NCI-H2171 (cell line): ENCODE measurements at regions not wholly inside any gene's neighbourhood (a gene's known extent, or its start where the extent isn't known, plus 50 kb on each side); places are given as distances from the start of the nearest gene placed in this dataset.

Experiments used
- DNase-seq: peaks from one replicate; lab custom pipeline; 2025; lab: John Stamatoyannopoulos, UW

GRCh38 chr11:81026032-81026431 lies 1585.2 kb upstream of the TENM4 start:
- no peak for DNase-seq

GRCh38 chr11:81022057-81022456 lies 1581.2 kb upstream of the TENM4 start:
- no peak for DNase-seq

DNA sequence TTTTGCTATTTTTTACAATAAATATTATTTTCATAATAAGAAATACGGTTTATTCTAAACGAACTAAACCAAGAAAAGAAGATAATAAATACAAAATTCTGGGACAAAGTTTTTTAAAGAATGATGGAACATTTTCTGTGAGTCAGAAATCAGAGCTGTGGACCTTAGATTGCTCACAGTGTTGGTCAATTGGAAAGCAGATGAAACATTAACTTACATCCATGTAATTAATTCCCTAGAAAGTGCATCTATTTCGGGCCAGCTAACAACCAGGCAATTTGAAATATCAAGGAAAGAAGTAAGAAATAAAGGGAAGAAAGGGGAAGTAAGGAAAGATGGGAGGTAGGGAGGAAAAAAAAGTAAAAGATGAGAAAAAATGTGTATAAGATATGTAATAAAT lies 1569.8 kb upstream of the TENM4 start:
- DNase-seq = no peak

- no peak for DNase-seq
These were observed 1566.2 kb upstream of the TENM4 start for GRCh38 chr11:81007046-81007445.

GRCh38 chr11:81005595-81005994 lies 1564.8 kb upstream of the TENM4 start:
- DNase-seq = no peak

- DNase-seq = no peak
These were observed 1563.7 kb upstream of the TENM4 start for GRCh38 chr11:81004576-81004975.

- no peak for DNase-seq
These were observed 1561.5 kb upstream of the TENM4 start for GRCh38 chr11:81002374-81002773.

DNA sequence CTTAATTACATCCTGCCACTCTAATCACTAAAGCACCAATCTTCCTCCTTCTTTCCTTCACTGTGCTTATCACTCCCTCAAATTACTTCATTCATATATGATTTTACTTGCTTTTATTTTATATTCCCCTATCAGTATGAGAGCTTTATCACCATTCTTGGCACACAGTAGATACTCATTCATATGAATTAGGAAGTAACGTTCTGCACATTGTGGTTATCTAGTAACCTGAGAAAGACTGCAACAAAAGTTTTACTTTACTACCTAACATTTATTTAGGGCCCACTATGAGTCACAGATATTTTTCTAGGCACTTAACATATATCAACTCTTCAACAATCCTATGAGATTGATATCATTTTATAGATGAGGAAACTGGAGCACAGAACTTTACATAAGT lies 1559.9 kb upstream of the TENM4 start:
- DNase-seq = no peak

- no peak for DNase-seq
These were observed 1559.5 kb upstream of the TENM4 start for GRCh38 chr11:81000334-81000733.

- no peak for DNase-seq
These were observed 1554.7 kb upstream of the TENM4 start for GRCh38 chr11:80995523-80995922.

- DNase-seq = no peak
These were observed 1552.7 kb upstream of the TENM4 start for GRCh38 chr11:80993536-80993935.

- no peak for DNase-seq
These were observed 1550.1 kb upstream of the TENM4 start for GRCh38 chr11:80990885-80991284.

DNA sequence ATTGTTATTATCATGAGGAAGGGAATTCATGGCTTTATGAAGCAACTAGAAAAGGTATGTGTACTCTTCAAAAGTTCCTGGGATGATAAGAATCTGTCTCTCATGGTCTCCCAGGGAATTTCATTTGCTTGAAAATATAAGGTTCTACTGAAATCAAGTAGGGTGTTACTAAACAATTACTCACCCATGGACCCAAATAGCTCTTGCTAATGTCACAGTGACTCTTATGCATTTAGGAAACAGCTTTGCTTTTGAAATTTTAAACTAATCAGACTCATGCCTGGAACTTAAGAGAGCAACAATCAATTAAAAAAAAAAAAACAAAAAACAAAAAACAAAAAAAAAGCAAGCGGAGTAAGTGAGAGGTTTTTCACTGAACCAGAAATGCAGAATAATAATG lies 1546.3 kb upstream of the TENM4 start:
- DNase-seq = no peak

DNA sequence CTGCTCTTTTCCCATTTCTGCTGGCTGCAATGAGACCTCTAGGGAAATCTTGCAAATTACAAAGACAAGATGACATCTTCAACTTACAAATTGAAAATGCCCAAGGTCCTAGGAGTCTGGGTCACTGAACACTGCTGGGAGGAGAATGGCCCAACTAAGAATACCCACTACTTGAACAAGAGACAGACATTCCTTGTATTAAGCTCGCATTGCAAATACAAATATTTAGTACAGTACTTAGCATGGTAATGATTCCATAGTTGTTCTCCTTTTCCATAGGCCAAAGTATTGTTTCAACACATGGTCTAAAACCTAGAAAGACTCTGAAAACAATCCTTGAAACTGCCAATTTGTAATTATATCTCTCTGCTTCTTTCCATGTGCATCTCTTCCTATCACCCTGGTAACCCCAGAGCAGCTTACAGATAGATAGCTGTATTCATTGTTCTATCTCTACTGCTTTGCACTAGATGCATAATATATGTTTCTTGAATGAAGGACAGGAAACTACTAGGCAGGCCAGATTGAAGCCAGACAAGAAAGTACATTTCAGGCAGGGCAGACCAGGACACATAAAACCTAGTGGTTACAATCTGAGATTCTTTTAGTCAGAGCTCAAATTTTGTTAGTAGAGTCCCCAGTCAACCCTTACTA lies 1545.7 kb upstream of the TENM4 start:
- DNase-seq = no peak

- DNase-seq = no peak
These were observed 1539.4 kb upstream of the TENM4 start for GRCh38 chr11:80980227-80980626.

- no peak for DNase-seq
These were observed 1533.0 kb upstream of the TENM4 start for GRCh38 chr11:80973786-80974185.

- DNase-seq = no peak
These were observed 1529.2 kb upstream of the TENM4 start for GRCh38 chr11:80970037-80970436.

DNA sequence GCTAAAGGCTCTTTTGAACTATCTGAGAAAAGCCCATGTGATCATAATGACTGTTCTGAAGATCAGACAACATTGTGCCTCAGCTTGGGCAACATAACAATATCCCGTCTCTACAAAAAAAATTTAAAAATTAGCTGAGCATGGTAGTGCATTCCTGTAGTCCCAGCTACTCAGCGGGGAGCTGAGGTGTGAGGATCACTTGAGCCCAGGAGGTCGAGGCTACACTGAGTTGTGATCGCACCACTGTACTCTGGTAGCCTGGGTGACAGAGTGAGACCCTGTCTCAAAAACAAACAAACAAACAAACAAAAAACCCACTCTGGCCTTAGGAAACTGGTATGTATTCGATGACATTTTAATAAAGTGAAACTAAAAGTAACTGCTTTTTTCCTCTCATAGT lies 1526.8 kb upstream of the TENM4 start:
- DNase-seq = no peak

- DNase-seq = no peak
These were observed 1519.7 kb upstream of the TENM4 start for GRCh38 chr11:80960381-80961029.

DNA sequence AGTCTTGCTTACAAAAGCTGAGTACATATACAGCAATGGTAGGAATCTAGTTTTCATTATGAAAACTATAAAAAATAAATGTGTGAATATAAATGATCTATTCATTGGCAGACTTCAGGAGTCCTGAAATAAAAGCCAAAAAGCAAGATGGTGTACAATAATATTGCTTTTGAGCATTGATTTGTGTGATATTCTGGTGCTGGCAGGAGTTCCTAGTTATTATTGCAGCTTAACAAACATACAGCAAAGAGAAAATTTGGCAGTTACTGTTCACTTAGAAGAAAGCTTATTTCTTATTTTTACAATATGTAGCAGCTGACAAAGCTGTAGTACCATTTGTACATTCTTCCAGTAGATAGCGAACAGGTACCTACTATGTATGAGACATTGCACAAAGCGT lies 1518.9 kb upstream of the TENM4 start:
- no peak for DNase-seq

- no peak for DNase-seq
These were observed 1518.2 kb upstream of the TENM4 start for GRCh38 chr11:80958987-80959386.

DNA sequence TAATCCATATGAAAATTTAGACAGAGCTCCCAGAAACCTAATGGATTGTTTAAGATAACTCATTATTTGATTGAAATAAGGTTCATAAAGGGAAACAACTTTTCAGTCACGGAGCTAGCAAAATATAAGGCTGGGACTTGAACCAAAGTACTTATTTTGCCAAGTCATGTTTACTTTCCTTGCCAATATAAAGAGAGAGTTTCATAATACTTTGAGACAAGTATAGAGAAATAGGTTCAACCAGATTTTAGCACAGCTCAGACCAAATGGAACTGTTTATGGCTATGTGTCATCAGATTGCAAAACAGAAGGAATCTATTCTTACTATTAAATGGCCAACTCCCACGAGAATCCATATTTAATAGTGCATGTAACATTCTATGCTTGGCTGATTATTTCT lies 1517.5 kb upstream of the TENM4 start:
- no peak for DNase-seq

GRCh38 chr11:80955588-80955987 lies 1514.8 kb upstream of the TENM4 start:
- no peak for DNase-seq

- DNase-seq = no peak
These were observed 1508.0 kb upstream of the TENM4 start for GRCh38 chr11:80948781-80949180.
